ENCODE measurements at regions not wholly inside any gene's neighbourhood (a gene's known extent, or its start where the extent isn't known, plus 50 kb on each side); places are given as distances from the start of the nearest gene placed in this dataset.

GRCh38 chr9:81083067-81083466, 606.3 kb downstream of the TLE1 start:
- no peak overlapping the region for H3K4me3 ChIP-seq (replicated peaks in 1 of 3; ENCODE audit: insufficient read depth in 1 of 3, low read depth in 2 of 3, low read length in 3 of 3)
- in situ Hi-C loops (cut with HindIII; ENCODE audit: extremely low pct_ligation_motif_present, low pct_unique_long_range_greater_than_20kb) (no loop called here), intact Hi-C loops (cut with micrococcal nuclease; ENCODE audit: unreplicated experiment) (no loop called here)
- no peak overlapping the region for H2AFZ ChIP-seq (ENCODE audit: low read length)
- no peak overlapping the region for H3K27ac ChIP-seq (ENCODE audit: extremely low read length, insufficient read depth, low read length)
- H3K9ac ChIP-seq (ENCODE audit: insufficient read depth, low read depth, low read length): no peak overlapping the region
- BruUV-seq (replicated peaks): no TSS peak
- no peaks in the 10 kb centered on the region for H3K27me3 ChIP-seq (ENCODE audit: control insufficient read depth in 1 of 2, insufficient read depth in 2 of 2, low read length in 2 of 2)
- H3K4me2 ChIP-seq (ENCODE audit: low read depth, low read length): no peak overlapping the region
- no peaks in the 10 kb centered on the region for H3K79me2 ChIP-seq (ENCODE audit: insufficient read depth, low read length)
- POLR2A ChIA-PET: no interaction called here
- H3K9me3 ChIP-seq (ENCODE audit: low read length): no peaks in the 10 kb centered on the region
- 19% methylated on average over 4 of the region's 4 CpGs for WGBS (ENCODE audit: low lambda C conversion rate)
- no peak for FAIRE-seq
- ATAC-seq: no peak
- H4K20me1 ChIP-seq (ENCODE audit: insufficient read depth, low read length): no peaks in the 10 kb centered on the region
- TF ChIP-seq ZNF326 (CRISPR knock-in tag; IDR thresholded peaks at IDR 0.05; ENCODE audit: borderline replicate concordance) (no peak), MXD1 (CRISPR knock-in tag; IDR thresholded peaks at IDR 0.05) (no peak), E2F1 (CRISPR knock-in tag; IDR thresholded peaks at IDR 0.05) (no peak), NR2F6 (IDR thresholded peaks at IDR 0.05) (no peak), NR2F6 (CRISPR knock-in tag; IDR thresholded peaks at IDR 0.05) (no peak), SNAPC4 (CRISPR knock-in tag; IDR thresholded peaks at IDR 0.05) (no peak), AGO2 (optimal IDR thresholded peaks at IDR 0.05; ENCODE audit: low read depth, low read length) (no peak), STAG1 (CRISPR knock-in tag; IDR thresholded peaks at IDR 0.05) (0 out of 2 replicates have a peak, but pooled peaks have one; percentile 12), KDM5B (CRISPR knock-in tag; IDR thresholded peaks at IDR 0.05; ENCODE audit: borderline replicate concordance) (no peak), KAT8 (CRISPR knock-in tag; IDR thresholded peaks at IDR 0.05) (no peak)
- DNase-seq (ENCODE audit: low spot score): no peak
- CTCF ChIA-PET (ENCODE audit: low intra/inter-chr PET ratio, low total read pairs): no interaction called here
- no peaks in the 10 kb centered on the region for H3K4me1 ChIP-seq (ENCODE audit: insufficient read depth, low read length)
- H3K36me3 ChIP-seq (replicated peaks in 1 of 2; ENCODE audit: control insufficient read depth in 1 of 2, insufficient read depth in 2 of 2, low read length in 2 of 2): no peaks in the 10 kb centered on the region
